DOHH2 (cell line): ENCODE measurements at regions not wholly inside any gene's neighbourhood (a gene's known extent, or its start where the extent isn't known, plus 50 kb on each side); places are given as distances from the start of the nearest gene placed in this dataset.
"Not testable (repeated sequence)": the region's sequence is repeated elsewhere in the genome, so short reads cannot be mapped to it uniquely, and the experiment has no call there.

Experiments
- CTCF ChIP-seq: fragments of 200-600 bp; sonication (generic); IDR thresholded peaks from one replicate; pipeline ENCODE4 v1.5.1; 2014; ENCODE audit warnings: antibody characterized with exemption, mild to moderate bottlenecking, low read depth, low read length; ENCODE audit not compliant: poor library complexity, severe bottlenecking
- EZH2phosphoT487 ChIP-seq: fragments of 200-600 bp; sonication (generic); IDR thresholded peaks from 2 replicates; pipeline ENCODE4 v1.6.1; 2017; ENCODE audit warnings: borderline replicate concordance, mild to moderate bottlenecking, antibody characterized with exemption, low read length, moderate library complexity, mixed read lengths

- not testable (repeated sequence) for TF ChIP-seq CTCF, EZH2phosphoT487
These were observed 51.7 kb upstream of the LPCAT1 start for GRCh38 chr5:1575491-1575890.
